ENCODE measurements at regions not wholly inside any gene's neighbourhood (a gene's known extent, or its start where the extent isn't known, plus 50 kb on each side); places are given as distances from the start of the nearest gene placed in this dataset.
A peak's percentile ranks its signal among the peaks of the same experiment; 100 is the strongest.
"Not testable (repeated sequence)": the region's sequence is repeated elsewhere in the genome, so short reads cannot be mapped to it uniquely, and the experiment has no call there.

DNA sequence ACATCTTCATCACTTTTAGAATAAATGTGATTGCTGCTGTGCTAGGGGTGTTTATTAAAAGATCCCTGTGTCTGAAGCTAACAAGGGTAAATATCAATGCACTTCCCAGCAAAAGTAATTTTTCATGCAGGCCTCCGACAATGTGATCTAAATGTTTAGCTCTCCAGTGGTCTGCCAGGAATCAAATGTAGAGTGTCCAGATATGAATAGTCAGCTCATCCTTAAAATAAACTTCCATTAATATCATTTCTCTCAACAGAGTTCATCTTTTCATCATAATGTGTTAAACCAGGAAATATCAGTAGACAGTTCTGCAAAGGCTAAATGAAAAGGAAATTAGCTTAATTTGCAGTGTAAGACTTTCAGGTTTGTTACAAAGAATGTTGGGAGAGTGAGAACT is 102.2 kb upstream of the EGFL6 start:
- H3K27ac ChIP-seq (ENCODE audit: low read depth, low read length), result no peak overlapping the region
- peaks cover 0 to 3% (median 0%) of the 10 kb centered on the region in 3 donors for H3K9me3 ChIP-seq (ENCODE audit: control insufficient read depth in 3 of 3, low read length in 3 of 3)
- H3K4me1 ChIP-seq (ENCODE audit: control insufficient read depth in 3 of 3, insufficient read depth in 3 of 3, low read length in 3 of 3), result peaks cover 3 to 5% (median 3%) of the 10 kb centered on the region in 3 donors
- H3K36me3 ChIP-seq (ENCODE audit: control insufficient read depth in 3 of 3, insufficient read depth in 3 of 3, low read length in 3 of 3), result no peaks in the 10 kb centered on the region
- H3K4me3 ChIP-seq (ENCODE audit: low read length in 3 of 3), result no peak overlapping the region
- no peak overlapping the region for H3K9ac ChIP-seq (ENCODE audit: low read depth in 1 of 3, low read length in 3 of 3)
- no peaks in the 10 kb centered on the region for H3K27me3 ChIP-seq (ENCODE audit: control insufficient read depth in 3 of 3, insufficient read depth in 3 of 3, low read length in 3 of 3)

DNA sequence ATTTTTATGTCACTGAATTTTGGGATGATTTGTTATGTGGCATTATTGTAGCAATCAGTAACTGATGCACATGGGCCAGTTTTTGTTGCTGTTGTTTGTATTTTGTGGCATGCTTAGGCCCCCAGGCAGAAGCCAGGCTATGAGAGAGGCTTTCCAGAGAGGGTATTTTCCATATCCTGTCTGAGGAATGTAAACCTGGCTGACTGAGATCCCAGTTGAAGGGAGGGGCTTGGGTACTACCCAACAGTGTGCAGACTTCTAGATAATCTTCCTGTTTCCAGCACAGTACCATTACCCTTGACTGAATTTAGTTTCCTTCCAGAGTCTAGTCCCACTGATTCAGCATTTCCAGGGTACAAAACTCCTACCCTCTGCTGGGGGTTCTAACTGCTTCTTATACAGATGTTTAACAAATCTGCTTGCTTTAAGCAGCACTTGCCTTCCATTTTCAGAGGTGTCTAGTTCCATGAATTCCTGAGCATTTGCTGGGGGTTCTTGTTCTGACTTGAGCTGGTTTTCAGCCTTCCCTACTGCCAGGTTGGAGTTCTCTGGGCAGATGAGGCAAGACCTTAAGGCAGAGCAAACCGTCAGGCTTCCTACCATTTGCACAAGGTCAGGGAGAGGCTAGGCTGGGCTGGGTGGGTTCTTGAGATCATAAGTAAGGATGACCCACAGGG is 104.7 kb upstream of the EGFL6 start:
- Histone ChIP-seq H3K9ac (ENCODE audit: low read depth in 1 of 3, low read length in 3 of 3) (no peak overlapping the region), H3K36me3 (ENCODE audit: control insufficient read depth in 3 of 3, insufficient read depth in 3 of 3, low read length in 3 of 3) (no peaks in the 10 kb centered on the region), H3K9me3 (ENCODE audit: control insufficient read depth in 3 of 3, low read length in 3 of 3) (peaks cover 0 to 3% (median 0%) of the 10 kb centered on the region in 3 donors), H3K27me3 (ENCODE audit: control insufficient read depth in 3 of 3, insufficient read depth in 3 of 3, low read length in 3 of 3) (no peaks in the 10 kb centered on the region), H3K4me1 (ENCODE audit: control insufficient read depth in 3 of 3, insufficient read depth in 3 of 3, low read length in 3 of 3) (peaks cover 0 to 3% (median 3%) of the 10 kb centered on the region in 3 donors), H3K4me3 (ENCODE audit: low read length in 3 of 3) (no peak overlapping the region), H3K27ac (ENCODE audit: low read depth, low read length) (peak overlapping the region; percentile 1)

DNA sequence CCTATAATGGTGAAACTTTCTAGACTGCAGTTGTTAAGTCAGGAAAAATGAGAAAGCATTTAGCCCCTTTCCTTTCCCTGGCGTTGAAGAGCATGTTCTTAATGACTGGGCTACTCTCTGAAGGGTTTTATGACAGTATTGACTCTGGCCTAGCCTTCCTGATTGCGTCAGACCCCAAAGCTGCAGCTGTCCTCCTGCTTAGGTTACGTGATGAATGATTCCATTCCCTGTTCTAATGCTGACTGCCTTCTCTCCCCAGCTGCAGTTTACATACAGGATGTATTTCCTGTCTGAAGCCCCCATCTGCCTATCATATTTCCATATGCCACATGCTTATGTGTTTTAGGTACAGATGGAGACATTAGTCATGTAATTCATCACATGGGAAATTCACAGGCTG is 105.8 kb upstream of the EGFL6 start:
- Histone ChIP-seq H3K27ac (ENCODE audit: low read depth, low read length) (peak overlapping the region; percentile 23), H3K4me1 (ENCODE audit: control insufficient read depth in 3 of 3, insufficient read depth in 3 of 3, low read length in 3 of 3) (peaks cover 0 to 3% (median 3%) of the 10 kb centered on the region in 3 donors), H3K4me3 (ENCODE audit: low read length in 3 of 3) (no peak overlapping the region), H3K36me3 (ENCODE audit: control insufficient read depth in 3 of 3, insufficient read depth in 3 of 3, low read length in 3 of 3) (no peaks in the 10 kb centered on the region), H3K9me3 (ENCODE audit: control insufficient read depth in 3 of 3, low read length in 3 of 3) (peaks cover 0 to 3% (median 0%) of the 10 kb centered on the region in 3 donors), H3K9ac (ENCODE audit: low read depth in 1 of 3, low read length in 3 of 3) (no peak overlapping the region), H3K27me3 (ENCODE audit: control insufficient read depth in 3 of 3, insufficient read depth in 3 of 3, low read length in 3 of 3) (no peaks in the 10 kb centered on the region)

DNA sequence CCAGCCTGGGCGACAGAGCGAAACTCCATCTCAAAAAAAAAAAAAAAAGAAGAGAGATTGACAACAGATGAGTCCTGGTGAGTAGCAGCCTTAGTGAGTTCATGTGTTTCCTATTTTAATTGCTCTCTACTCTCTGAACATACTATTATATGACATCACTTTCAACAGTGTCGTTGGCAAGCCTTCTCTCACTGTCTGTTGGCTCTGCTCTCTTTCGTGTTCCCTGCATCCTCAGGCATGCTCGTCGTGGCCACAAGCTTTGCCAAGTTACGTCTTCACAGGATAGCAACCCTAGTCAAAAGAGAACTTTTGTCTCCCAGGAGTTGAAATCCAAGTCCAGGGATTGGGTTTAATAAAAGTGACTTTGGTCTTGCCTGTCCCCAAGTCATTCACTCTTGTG is 117.1 kb upstream of the EGFL6 start:
- H3K9me3 ChIP-seq (ENCODE audit: control insufficient read depth in 3 of 3, low read length in 3 of 3), result no peaks in the 10 kb centered on the region
- no peaks in the 10 kb centered on the region for H3K4me1 ChIP-seq (ENCODE audit: control insufficient read depth in 3 of 3, insufficient read depth in 3 of 3, low read length in 3 of 3)
- H3K27me3 ChIP-seq (ENCODE audit: control insufficient read depth in 3 of 3, insufficient read depth in 3 of 3, low read length in 3 of 3), result peaks cover 0 to 9% (median 0%) of the 10 kb centered on the region in 3 donors
- H3K4me3 ChIP-seq (ENCODE audit: low read length in 3 of 3), result no peak overlapping the region
- no peak overlapping the region for H3K9ac ChIP-seq (ENCODE audit: low read depth in 1 of 3, low read length in 3 of 3)
- H3K27ac ChIP-seq (ENCODE audit: low read depth, low read length), result no peak overlapping the region
- H3K36me3 ChIP-seq (ENCODE audit: control insufficient read depth in 3 of 3, insufficient read depth in 3 of 3, low read length in 3 of 3), result no peaks in the 10 kb centered on the region

DNA sequence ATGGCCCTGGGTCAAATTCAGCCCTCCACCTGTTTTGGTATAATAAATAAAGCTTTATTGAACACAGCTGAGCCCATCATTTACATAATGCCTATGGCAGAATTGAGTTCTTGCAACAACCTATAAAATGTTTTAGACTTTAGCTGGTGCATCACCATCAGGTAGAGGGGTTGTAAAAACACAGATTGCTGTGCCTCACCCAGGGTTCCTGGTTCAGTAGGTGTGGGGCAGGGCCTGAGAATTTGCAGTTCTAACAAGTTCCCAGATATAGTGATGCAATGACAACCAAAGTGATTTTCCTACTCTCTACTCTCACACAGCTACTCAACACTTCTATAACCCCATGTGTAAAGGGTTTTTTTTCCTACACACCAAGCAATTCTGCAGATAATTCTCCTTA is 120.0 kb upstream of the EGFL6 start:
- Histone ChIP-seq H3K4me3 (ENCODE audit: low read length in 3 of 3) (no peak overlapping the region), H3K4me1 (ENCODE audit: control insufficient read depth in 3 of 3, insufficient read depth in 3 of 3, low read length in 3 of 3) (no peaks in the 10 kb centered on the region), H3K9me3 (ENCODE audit: control insufficient read depth in 3 of 3, low read length in 3 of 3) (no peaks in the 10 kb centered on the region), H3K27ac (ENCODE audit: low read depth, low read length) (no peak overlapping the region), H3K27me3 (ENCODE audit: control insufficient read depth in 3 of 3, insufficient read depth in 3 of 3, low read length in 3 of 3) (peaks cover 0 to 6% (median 0%) of the 10 kb centered on the region in 3 donors), H3K9ac (ENCODE audit: low read depth in 1 of 3, low read length in 3 of 3) (no peak overlapping the region), H3K36me3 (ENCODE audit: control insufficient read depth in 3 of 3, insufficient read depth in 3 of 3, low read length in 3 of 3) (no peaks in the 10 kb centered on the region)

DNA sequence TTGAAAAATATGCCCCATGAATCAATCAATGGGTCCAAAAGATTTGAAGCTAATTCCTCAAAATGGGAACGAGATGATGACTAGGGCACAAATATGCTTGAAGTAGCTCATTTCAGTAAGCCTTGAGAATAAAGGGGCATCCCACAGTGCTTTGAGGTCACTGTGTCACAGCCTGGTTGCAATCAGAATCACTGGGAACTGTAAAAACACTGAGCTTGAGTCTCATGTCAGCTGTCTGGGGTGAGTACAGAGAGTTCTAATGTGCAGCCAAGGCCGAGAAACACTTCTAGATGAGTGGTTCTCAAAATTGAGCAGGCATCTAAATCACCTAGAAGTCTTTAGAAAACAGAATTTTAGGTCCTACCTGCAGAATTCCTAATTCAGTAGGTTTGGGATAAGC is 120.5 kb upstream of the EGFL6 start:
- H3K9ac ChIP-seq (ENCODE audit: low read depth in 1 of 3, low read length in 3 of 3), result no peak overlapping the region
- H3K4me3 ChIP-seq (ENCODE audit: low read length in 3 of 3), result no peak overlapping the region
- no peaks in the 10 kb centered on the region for H3K36me3 ChIP-seq (ENCODE audit: control insufficient read depth in 3 of 3, insufficient read depth in 3 of 3, low read length in 3 of 3)
- peaks cover 0 to 5% (median 0%) of the 10 kb centered on the region in 3 donors for H3K27me3 ChIP-seq (ENCODE audit: control insufficient read depth in 3 of 3, insufficient read depth in 3 of 3, low read length in 3 of 3)
- no peaks in the 10 kb centered on the region for H3K4me1 ChIP-seq (ENCODE audit: control insufficient read depth in 3 of 3, insufficient read depth in 3 of 3, low read length in 3 of 3)
- no peak overlapping the region for H3K27ac ChIP-seq (ENCODE audit: low read depth, low read length)
- no peaks in the 10 kb centered on the region for H3K9me3 ChIP-seq (ENCODE audit: control insufficient read depth in 3 of 3, low read length in 3 of 3)

DNA sequence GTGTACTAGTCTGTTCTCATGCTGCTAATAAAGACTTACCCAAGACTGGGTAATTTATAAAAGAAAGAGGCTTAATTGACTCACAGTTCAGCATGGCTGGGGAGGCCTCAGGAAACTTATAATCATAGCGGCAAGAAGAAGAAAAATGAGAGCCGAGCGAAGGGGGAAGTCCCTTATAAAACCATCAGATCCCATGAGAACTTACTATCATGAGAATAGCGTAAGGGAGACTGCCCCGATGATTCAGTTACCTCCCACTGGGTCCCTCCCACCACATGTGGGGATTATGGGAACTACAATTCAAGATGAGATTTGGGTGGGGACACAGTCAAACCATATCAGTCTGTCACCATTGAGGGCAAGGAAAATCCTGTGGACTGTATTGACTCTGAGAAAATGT is 121.8 kb upstream of the ATXN3L start:
- not testable (repeated sequence) for H3K9me3 ChIP-seq (ENCODE audit: control insufficient read depth in 3 of 3, low read length in 3 of 3); H3K9ac ChIP-seq (ENCODE audit: low read depth in 1 of 3, low read length in 3 of 3); H3K27me3 ChIP-seq (ENCODE audit: control insufficient read depth in 3 of 3, insufficient read depth in 3 of 3, low read length in 3 of 3)

DNA sequence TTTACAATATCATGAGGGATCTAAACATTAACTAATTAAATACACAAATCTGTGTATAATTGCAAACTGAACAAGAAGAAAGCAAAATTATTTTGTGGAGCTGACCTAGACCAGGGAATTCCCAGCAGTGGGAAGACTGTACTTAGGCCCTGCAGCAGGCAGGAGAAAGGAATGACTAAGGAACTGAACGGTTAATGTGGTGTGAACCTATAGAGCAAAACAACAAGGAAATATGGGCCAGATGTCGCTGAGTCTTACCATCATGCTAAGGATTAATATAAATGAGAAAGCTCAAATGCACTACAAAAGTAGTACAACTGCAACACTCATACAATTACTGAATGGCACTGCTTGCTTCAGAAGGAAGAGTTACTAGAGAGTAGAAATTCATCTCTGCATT is 120.3 kb upstream of the ATXN3L start:
- H3K9me3 ChIP-seq (ENCODE audit: control insufficient read depth in 3 of 3, low read length in 3 of 3), result no peaks in the 10 kb centered on the region
- H3K4me3 ChIP-seq (ENCODE audit: low read length in 3 of 3), result no peak overlapping the region
- H3K36me3 ChIP-seq (ENCODE audit: control insufficient read depth in 3 of 3, insufficient read depth in 3 of 3, low read length in 3 of 3), result no peaks in the 10 kb centered on the region
- no peak overlapping the region for H3K27ac ChIP-seq (ENCODE audit: low read depth, low read length)
- no peak overlapping the region for H3K9ac ChIP-seq (ENCODE audit: low read depth in 1 of 3, low read length in 3 of 3)
- no peaks in the 10 kb centered on the region for H3K27me3 ChIP-seq (ENCODE audit: control insufficient read depth in 3 of 3, insufficient read depth in 3 of 3, low read length in 3 of 3)
- H3K4me1 ChIP-seq (ENCODE audit: control insufficient read depth in 3 of 3, insufficient read depth in 3 of 3, low read length in 3 of 3), result no peaks in the 10 kb centered on the region

More for the DNA sequence above, 121.8 kb upstream of the ATXN3L start:
- not testable (repeated sequence) for H3K27ac ChIP-seq (ENCODE audit: low read depth, low read length); H3K36me3 ChIP-seq (ENCODE audit: control insufficient read depth in 3 of 3, insufficient read depth in 3 of 3, low read length in 3 of 3); H3K4me1 ChIP-seq (ENCODE audit: control insufficient read depth in 3 of 3, insufficient read depth in 3 of 3, low read length in 3 of 3); H3K4me3 ChIP-seq (ENCODE audit: low read length in 3 of 3)

DNA sequence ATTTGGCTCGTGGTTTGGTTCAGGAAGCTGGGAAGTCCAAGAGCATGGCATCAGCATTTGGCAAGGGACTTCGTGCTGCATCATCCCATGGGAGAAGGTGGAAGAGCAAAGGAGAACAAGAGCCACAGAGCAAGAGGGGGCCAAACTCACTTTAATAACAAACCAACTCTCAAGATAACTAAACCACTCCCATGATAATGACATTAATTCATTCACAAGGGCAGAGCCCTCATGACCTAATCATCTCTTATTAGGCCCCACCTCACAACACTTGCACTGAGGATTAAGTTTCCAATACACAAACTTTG is 113.4 kb upstream of the ATXN3L start:
- H3K4me1 ChIP-seq (ENCODE audit: control insufficient read depth in 3 of 3, insufficient read depth in 3 of 3, low read length in 3 of 3), result peaks cover 0 to 4% (median 2%) of the 10 kb centered on the region in 3 donors
- H3K9ac ChIP-seq (ENCODE audit: low read depth in 1 of 3, low read length in 3 of 3), result no peak overlapping the region
- H3K36me3 ChIP-seq (ENCODE audit: control insufficient read depth in 3 of 3, insufficient read depth in 3 of 3, low read length in 3 of 3), result no peaks in the 10 kb centered on the region
- H3K9me3 ChIP-seq (ENCODE audit: control insufficient read depth in 3 of 3, low read length in 3 of 3), result peaks cover 0 to 2% (median 0%) of the 10 kb centered on the region in 3 donors
- no peak overlapping the region for H3K27ac ChIP-seq (ENCODE audit: low read depth, low read length)
- no peak overlapping the region for H3K4me3 ChIP-seq (ENCODE audit: low read length in 3 of 3)
- peaks cover 0 to 2% (median 0%) of the 10 kb centered on the region in 3 donors for H3K27me3 ChIP-seq (ENCODE audit: control insufficient read depth in 3 of 3, insufficient read depth in 3 of 3, low read length in 3 of 3)

DNA sequence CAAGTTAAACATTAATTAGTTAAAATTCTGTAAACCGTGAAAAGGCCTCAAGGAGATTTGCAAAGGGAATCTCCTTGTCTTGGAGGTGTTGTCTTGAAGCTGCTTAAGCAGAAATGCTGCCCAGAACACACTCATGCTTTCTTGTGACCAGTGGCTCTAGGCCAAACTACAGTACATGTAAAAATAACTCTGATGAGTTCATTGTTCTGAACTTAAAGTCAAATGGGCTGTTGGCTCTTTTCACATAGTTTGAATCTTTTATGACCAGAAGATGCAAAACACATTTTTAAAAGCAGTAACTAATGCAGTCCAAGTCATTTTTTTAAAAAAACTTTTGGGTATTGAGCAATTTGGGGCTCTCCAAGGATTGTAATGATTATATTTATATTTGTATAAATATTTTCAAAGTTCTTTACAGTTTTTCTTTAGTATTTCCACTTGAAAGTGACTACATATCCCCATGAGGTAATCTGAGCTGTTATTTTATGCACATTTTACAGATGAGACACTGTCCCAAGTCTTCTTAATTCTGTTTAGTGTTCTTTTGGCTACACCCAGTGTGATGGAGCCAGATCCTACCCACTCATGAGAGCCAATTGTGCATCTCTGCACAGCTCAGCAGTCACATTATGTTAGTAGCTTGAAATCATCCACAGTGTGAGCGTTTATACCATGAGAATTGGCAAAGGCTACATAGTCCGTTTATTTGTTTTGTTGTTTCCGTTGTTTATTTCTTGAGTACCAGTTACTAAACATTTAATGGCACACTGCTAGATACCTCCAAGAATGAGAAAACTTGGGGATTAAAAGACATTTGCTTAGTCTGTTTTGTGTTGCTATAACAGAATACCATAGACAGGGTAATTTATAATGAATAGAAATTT is 112.8 kb upstream of the ATXN3L start:
- H3K27ac ChIP-seq (ENCODE audit: low read depth, low read length), result peak overlapping the region; percentile 29
- peaks cover 0 to 2% (median 0%) of the 10 kb centered on the region in 3 donors for H3K27me3 ChIP-seq (ENCODE audit: control insufficient read depth in 3 of 3, insufficient read depth in 3 of 3, low read length in 3 of 3)
- no peak overlapping the region for H3K9ac ChIP-seq (ENCODE audit: low read depth in 1 of 3, low read length in 3 of 3)
- H3K36me3 ChIP-seq (ENCODE audit: control insufficient read depth in 3 of 3, insufficient read depth in 3 of 3, low read length in 3 of 3), result no peaks in the 10 kb centered on the region
- H3K4me3 ChIP-seq (ENCODE audit: low read length in 3 of 3), result no peak overlapping the region
- peaks cover 0 to 4% (median 2%) of the 10 kb centered on the region in 3 donors for H3K4me1 ChIP-seq (ENCODE audit: control insufficient read depth in 3 of 3, insufficient read depth in 3 of 3, low read length in 3 of 3)
- H3K9me3 ChIP-seq (ENCODE audit: control insufficient read depth in 3 of 3, low read length in 3 of 3), result peaks cover 0 to 2% (median 0%) of the 10 kb centered on the region in 3 donors
